ENCODE measurements at regions not wholly inside any gene's neighbourhood (a gene's known extent, or its start where the extent isn't known, plus 50 kb on each side); places are given as distances from the start of the nearest gene placed in this dataset.

- Mint-ChIP-seq H3K4me3 (no peak overlapping the region), H3K27me3 (peaks cover 8% of the 10 kb centered on the region), H3K9me3 (no peaks in the 10 kb centered on the region), H3K4me1 (ENCODE audit: low read depth) (no peaks in the 10 kb centered on the region), H3K36me3 (ENCODE audit: low read depth) (no peaks in the 10 kb centered on the region), H3K27ac (no peak overlapping the region)
Observed at GRCh38 chr5:74372051-74372450, 268.5 kb downstream of the ENC1 start.

- no peaks in the 10 kb centered on the region for H3K4me1 Mint-ChIP-seq (ENCODE audit: low read depth)
- no peaks in the 10 kb centered on the region for H3K9me3 Mint-ChIP-seq
- H3K27me3 Mint-ChIP-seq: peaks cover 10% of the 10 kb centered on the region
- no peak overlapping the region for H3K27ac Mint-ChIP-seq
- H3K4me3 Mint-ChIP-seq: no peak overlapping the region
- no peaks in the 10 kb centered on the region for H3K36me3 Mint-ChIP-seq (ENCODE audit: low read depth)
Observed at GRCh38 chr5:74371621-74372020, 268.9 kb downstream of the ENC1 start.

GRCh38 chr5:74370168-74370567, 270.4 kb downstream of the ENC1 start:
- Mint-ChIP-seq H3K9me3 (no peaks in the 10 kb centered on the region), H3K27me3 (peaks cover 8% of the 10 kb centered on the region), H3K4me1 (ENCODE audit: low read depth) (no peaks in the 10 kb centered on the region), H3K27ac (no peak overlapping the region), H3K36me3 (ENCODE audit: low read depth) (no peaks in the 10 kb centered on the region), H3K4me3 (no peak overlapping the region)

- no peaks in the 10 kb centered on the region for H3K36me3 Mint-ChIP-seq (ENCODE audit: low read depth)
- H3K4me1 Mint-ChIP-seq (ENCODE audit: low read depth): no peaks in the 10 kb centered on the region
- peaks cover 9% of the 10 kb centered on the region for H3K27me3 Mint-ChIP-seq
- no peak overlapping the region for H3K4me3 Mint-ChIP-seq
- no peak overlapping the region for H3K27ac Mint-ChIP-seq
- H3K9me3 Mint-ChIP-seq: no peaks in the 10 kb centered on the region
Observed at GRCh38 chr5:74369173-74369572, 271.4 kb downstream of the ENC1 start.

- Mint-ChIP-seq H3K36me3 (ENCODE audit: low read depth) (no peaks in the 10 kb centered on the region), H3K4me3 (no peak overlapping the region), H3K27me3 (peaks cover 12% of the 10 kb centered on the region), H3K27ac (no peak overlapping the region), H3K9me3 (no peaks in the 10 kb centered on the region), H3K4me1 (ENCODE audit: low read depth) (no peaks in the 10 kb centered on the region)
Observed at GRCh38 chr5:74367934-74368333, 272.6 kb downstream of the ENC1 start.

- Mint-ChIP-seq H3K9me3 (no peaks in the 10 kb centered on the region), H3K27ac (no peak overlapping the region), H3K27me3 (peaks cover 12% of the 10 kb centered on the region), H3K4me3 (no peak overlapping the region), H3K4me1 (ENCODE audit: low read depth) (no peaks in the 10 kb centered on the region), H3K36me3 (ENCODE audit: low read depth) (no peaks in the 10 kb centered on the region)
Observed at GRCh38 chr5:74367241-74367733, 273.2 kb downstream of the ENC1 start.

GRCh38 chr5:74365723-74366122, 274.8 kb downstream of the ENC1 start:
- Mint-ChIP-seq H3K4me1 (ENCODE audit: low read depth) (no peaks in the 10 kb centered on the region), H3K27me3 (peaks cover 12% of the 10 kb centered on the region), H3K4me3 (no peak overlapping the region), H3K36me3 (ENCODE audit: low read depth) (no peaks in the 10 kb centered on the region), H3K9me3 (no peaks in the 10 kb centered on the region), H3K27ac (no peak overlapping the region)

GRCh38 chr5:74364507-74364906, 276.0 kb downstream of the ENC1 start:
- H3K36me3 Mint-ChIP-seq (ENCODE audit: low read depth): no peaks in the 10 kb centered on the region
- H3K27ac Mint-ChIP-seq: no peak overlapping the region
- peaks cover 12% of the 10 kb centered on the region for H3K27me3 Mint-ChIP-seq
- H3K9me3 Mint-ChIP-seq: no peaks in the 10 kb centered on the region
- no peaks in the 10 kb centered on the region for H3K4me1 Mint-ChIP-seq (ENCODE audit: low read depth)
- no peak overlapping the region for H3K4me3 Mint-ChIP-seq

- Mint-ChIP-seq H3K4me1 (ENCODE audit: low read depth) (no peaks in the 10 kb centered on the region), H3K36me3 (ENCODE audit: low read depth) (no peaks in the 10 kb centered on the region), H3K27me3 (peaks cover 12% of the 10 kb centered on the region), H3K27ac (no peak overlapping the region), H3K4me3 (no peak overlapping the region), H3K9me3 (no peaks in the 10 kb centered on the region)
Observed at GRCh38 chr5:74363603-74364205, 276.8 kb downstream of the ENC1 start.

- peaks cover 9% of the 10 kb centered on the region for H3K27me3 Mint-ChIP-seq
- H3K9me3 Mint-ChIP-seq: no peaks in the 10 kb centered on the region
- no peak overlapping the region for H3K27ac Mint-ChIP-seq
- no peak overlapping the region for H3K4me3 Mint-ChIP-seq
- no peaks in the 10 kb centered on the region for H3K4me1 Mint-ChIP-seq (ENCODE audit: low read depth)
- H3K36me3 Mint-ChIP-seq (ENCODE audit: low read depth): no peaks in the 10 kb centered on the region
Observed at GRCh38 chr5:74361406-74362358, 278.8 kb downstream of the ENC1 start.

- H3K9me3 Mint-ChIP-seq: no peaks in the 10 kb centered on the region
- H3K4me3 Mint-ChIP-seq: no peak overlapping the region
- H3K4me1 Mint-ChIP-seq (ENCODE audit: low read depth): no peaks in the 10 kb centered on the region
- peaks cover 4% of the 10 kb centered on the region for H3K27me3 Mint-ChIP-seq
- no peak overlapping the region for H3K27ac Mint-ChIP-seq
- no peaks in the 10 kb centered on the region for H3K36me3 Mint-ChIP-seq (ENCODE audit: low read depth)
Observed at GRCh38 chr5:74360535-74361210, 279.9 kb downstream of the ENC1 start.

- Mint-ChIP-seq H3K36me3 (ENCODE audit: low read depth) (no peaks in the 10 kb centered on the region), H3K27ac (no peak overlapping the region), H3K4me1 (ENCODE audit: low read depth) (no peaks in the 10 kb centered on the region), H3K9me3 (no peaks in the 10 kb centered on the region), H3K27me3 (peaks cover under 1% of the 10 kb centered on the region), H3K4me3 (no peak overlapping the region)
Observed at GRCh38 chr5:74357827-74358226, 282.7 kb downstream of the ENC1 start.

- H3K27me3 Mint-ChIP-seq: peaks cover 15% of the 10 kb centered on the region
- no peak overlapping the region for H3K4me3 Mint-ChIP-seq
- peaks cover 4% of the 10 kb centered on the region for H3K9me3 Mint-ChIP-seq
- H3K27ac Mint-ChIP-seq: no peak overlapping the region
- no peaks in the 10 kb centered on the region for H3K4me1 Mint-ChIP-seq (ENCODE audit: low read depth)
- H3K36me3 Mint-ChIP-seq (ENCODE audit: low read depth): no peaks in the 10 kb centered on the region
Observed at GRCh38 chr5:74356009-74356695, 284.4 kb downstream of the ENC1 start.

- Mint-ChIP-seq H3K4me1 (ENCODE audit: low read depth) (no peaks in the 10 kb centered on the region), H3K36me3 (ENCODE audit: low read depth) (no peaks in the 10 kb centered on the region), H3K9me3 (peaks cover 4% of the 10 kb centered on the region), H3K27ac (no peak overlapping the region), H3K27me3 (peaks cover 15% of the 10 kb centered on the region), H3K4me3 (no peak overlapping the region)
Observed at GRCh38 chr5:74355041-74355824, 285.3 kb downstream of the ENC1 start.

All from stimulated activated naive CD8-positive, alpha-beta T cell treated with anti-CD3 and anti-CD28 coated beads, Interleukin-15, Interleukin-2, amounts not matched to agents 100 ng/mL and 50 ng/mL, for 24 hours (primary cell).